GM12864 (cell line): ENCODE measurements at regions not wholly inside any gene's neighbourhood (a gene's known extent, or its start where the extent isn't known, plus 50 kb on each side); places are given as distances from the start of the nearest gene placed in this dataset.

Source experiments
- DNase-seq: peaks from one replicate; pipeline ENCODE4 v3.0.0-alpha.2; 2011; ENCODE audit warnings: low read depth
- H3K4me3 ChIP-seq: 2 replicates; pipeline ENCODE4 v1.5.1; 2011; ENCODE audit warnings: mild to moderate bottlenecking, low read depth, low read length, control low read depth
- CTCF ChIP-seq: IDR thresholded peaks from 2 replicates; pipeline ENCODE4 v1.5.1; 2011; ENCODE audit warnings: low read depth, mild to moderate bottlenecking, moderate library complexity, low read length, control low read depth, inconsistent platforms; ENCODE audit errors: missing control alignments

DNA sequence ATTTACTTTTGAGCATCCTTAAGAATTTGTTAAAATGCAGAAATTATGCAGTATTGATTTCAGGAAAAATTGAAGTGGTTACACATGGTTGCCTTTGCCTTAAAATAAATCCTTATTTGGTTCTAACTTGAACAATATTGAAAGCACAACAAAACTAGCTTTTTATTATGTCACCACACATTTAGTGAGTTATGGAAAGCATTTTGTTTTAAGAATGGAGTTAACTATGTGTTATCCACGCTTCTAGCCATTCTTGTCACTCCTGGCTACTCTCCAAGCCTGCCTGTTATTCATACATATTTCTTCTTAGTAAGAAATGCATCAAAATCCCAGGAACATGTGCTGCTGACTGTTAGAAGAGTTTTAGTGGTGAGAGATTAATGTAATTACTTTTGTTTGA lies 73.9 kb downstream of the FAT4 start:
- no peak for DNase-seq
- TF ChIP-seq CTCF, result no peak
- no peak overlapping the region for H3K4me3 ChIP-seq

DNA sequence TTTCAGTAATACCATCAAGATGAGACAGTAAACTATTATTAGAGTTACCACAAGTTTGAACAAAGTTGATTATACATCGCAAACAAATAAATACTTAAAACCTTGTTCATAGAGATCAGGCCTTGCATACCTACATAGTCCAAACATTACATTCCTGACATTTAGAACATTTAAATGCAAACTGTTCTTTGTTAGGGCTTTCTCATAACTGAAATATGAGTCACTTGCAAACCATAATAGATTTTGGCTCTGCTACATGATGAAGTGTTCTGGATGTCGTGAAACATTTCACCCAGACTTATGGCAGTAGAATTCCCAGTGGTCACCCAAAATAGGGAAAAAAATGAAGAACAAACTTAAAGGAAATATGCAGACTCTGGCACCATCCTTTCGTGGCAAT lies 75.0 kb downstream of the FAT4 start:
- no peak for DNase-seq
- TF ChIP-seq CTCF, result no peak
- H3K4me3 ChIP-seq, result no peak overlapping the region

DNA sequence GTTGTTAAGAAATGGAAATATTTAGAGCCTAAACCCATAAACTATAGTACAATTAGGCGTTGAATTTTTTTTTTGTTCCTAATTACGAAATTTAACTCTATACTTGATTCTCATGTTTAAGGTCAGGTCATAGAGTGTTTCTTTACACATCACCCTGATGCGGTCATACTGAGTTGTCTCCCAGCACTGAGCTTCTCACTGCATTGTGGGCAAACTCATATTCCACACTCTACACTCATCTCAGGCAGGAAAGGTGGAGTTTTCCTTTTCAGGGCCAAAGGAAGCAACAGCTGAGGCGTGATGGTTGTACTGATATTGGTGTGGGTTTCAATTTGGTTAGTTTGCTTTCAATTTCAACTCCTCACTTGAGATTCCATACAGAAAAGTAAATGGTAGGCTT lies 75.4 kb downstream of the FAT4 start:
- H3K4me3 ChIP-seq, result no peak overlapping the region
- no peak for TF ChIP-seq CTCF
- no peak for DNase-seq

- TF ChIP-seq CTCF, result no peak
- H3K4me3 ChIP-seq, result no peak overlapping the region
- no peak for DNase-seq
Measured at GRCh38 chr4:125390727-125391126, 76.0 kb downstream of the FAT4 start.

DNA sequence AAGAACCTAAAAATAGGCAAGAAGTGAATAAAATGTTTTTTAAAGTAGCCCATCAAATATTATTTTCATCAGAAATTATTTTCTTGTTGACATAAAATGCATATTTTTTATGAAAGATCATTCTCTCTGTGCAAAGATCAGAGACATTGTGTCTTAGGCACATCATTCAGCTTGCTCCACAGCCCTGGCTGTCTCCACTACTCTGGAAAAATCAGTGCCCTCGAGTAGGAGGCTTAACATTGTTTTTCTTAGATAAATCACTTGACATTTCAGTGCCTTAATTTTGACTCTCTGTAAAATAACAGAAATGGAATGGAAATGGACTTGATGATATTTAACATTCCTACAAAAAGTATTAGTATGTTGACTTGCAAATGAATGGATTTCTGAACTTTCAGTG lies 77.9 kb downstream of the FAT4 start:
- no peak for DNase-seq
- TF ChIP-seq CTCF, result no peak
- H3K4me3 ChIP-seq, result no peak overlapping the region

GRCh38 chr4:125393825-125394224 lies 79.1 kb downstream of the FAT4 start:
- TF ChIP-seq CTCF, result no peak
- H3K4me3 ChIP-seq, result no peak overlapping the region
- DNase-seq, result no peak

DNA sequence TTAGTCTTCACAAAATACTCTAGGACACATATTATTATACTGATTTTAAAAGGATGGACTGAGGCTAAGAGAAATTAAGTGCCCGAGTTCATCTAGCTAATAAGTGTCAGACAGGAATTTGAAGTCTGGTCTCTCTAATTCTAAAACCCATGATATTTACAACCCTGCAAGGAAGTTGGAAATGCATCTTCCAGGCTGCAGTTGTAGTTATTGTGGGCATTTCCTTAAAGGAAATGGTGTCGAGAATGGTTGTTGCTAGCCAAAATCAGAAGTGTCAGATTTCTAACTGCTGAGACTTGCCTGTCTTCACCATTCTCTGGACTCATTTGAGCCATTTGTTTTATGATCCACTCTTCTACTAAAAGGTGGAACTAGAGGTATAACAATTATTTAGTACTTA lies 82.5 kb downstream of the FAT4 start:
- TF ChIP-seq CTCF, result no peak
- DNase-seq, result no peak
- no peak overlapping the region for H3K4me3 ChIP-seq
